ENCODE measurements at regions not wholly inside any gene's neighbourhood (a gene's known extent, or its start where the extent isn't known, plus 50 kb on each side); places are given as distances from the start of the nearest gene placed in this dataset.

DNA sequence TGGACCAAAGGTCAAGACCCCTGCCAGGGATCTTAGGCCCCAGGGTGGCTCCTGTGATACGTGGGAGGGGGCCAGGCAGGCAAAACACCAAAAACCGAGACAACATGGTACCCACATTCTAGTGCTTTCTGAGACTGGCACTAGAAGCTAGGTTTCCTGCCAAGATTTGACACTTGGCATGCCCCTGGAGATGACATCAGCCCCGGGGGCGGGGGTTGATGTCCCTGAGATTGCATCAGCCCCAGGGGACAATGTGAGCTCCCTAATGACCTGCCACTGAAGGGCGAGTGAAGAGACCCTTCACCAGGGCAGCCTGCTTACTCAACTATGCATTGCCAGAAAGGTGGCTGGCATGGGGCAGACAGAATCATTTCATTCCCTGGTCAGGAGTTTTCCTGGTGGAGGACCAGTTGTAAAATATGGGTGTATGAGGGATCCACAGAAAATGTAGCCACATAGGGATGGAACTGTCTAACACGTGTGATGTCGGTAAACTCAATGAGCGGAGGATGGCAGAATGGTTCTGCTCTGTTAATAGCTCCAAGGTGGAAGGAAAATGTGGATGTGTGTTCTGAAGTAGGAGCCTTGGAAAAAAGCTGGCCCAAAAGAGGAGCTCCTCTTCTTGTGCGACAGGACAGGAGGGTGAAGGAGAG, 219.7 kb downstream of the UNC5CL start:
- H3K9me3 ChIP-seq (ENCODE audit: low read depth, low read length): no peaks in the 10 kb centered on the region
- no peak overlapping the region for H3K4me3 ChIP-seq
- no peak overlapping the region for H3K9ac ChIP-seq (ENCODE audit: insufficient read length)
- no peak for DNase-seq (ENCODE audit: low read depth, low spot score)
- no peak overlapping the region for H3K27ac ChIP-seq
- TF ChIP-seq POLR2AphosphoS5 (IDR thresholded peaks at IDR 0.05; ENCODE audit: borderline replicate concordance, low read depth, low read length): no peak
- TF ChIP-seq EZH2 (IDR thresholded peaks at IDR 0.05): no peak
- no peak for TF ChIP-seq FOXP2 (optimal IDR thresholded peaks at IDR 0.05; ENCODE audit: control extremely low read depth, extremely low read length, insufficient read depth)
- H3K36me3 ChIP-seq (ENCODE audit: insufficient read depth, low read length): no peaks in the 10 kb centered on the region

DNA sequence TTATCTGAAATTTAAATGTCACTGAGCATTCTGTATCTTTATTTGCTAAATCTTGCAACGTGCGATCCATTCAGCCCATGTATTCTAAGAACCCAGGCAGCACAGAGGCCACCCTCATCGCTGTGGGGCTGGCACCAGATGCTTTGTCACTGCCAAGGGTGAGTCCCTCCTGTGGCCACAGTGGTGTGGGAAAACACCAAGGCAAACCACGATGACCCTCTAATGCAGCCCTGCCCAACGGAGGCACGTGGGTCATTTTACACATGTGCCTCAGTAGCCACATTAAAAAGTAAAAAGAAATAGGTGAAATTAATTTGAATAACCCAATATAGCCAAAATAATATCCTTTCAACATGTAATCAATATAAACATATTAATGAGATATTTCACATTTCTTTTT, 221.7 kb downstream of the UNC5CL start:
- H3K9ac ChIP-seq (ENCODE audit: insufficient read length): no peak overlapping the region
- TF ChIP-seq FOXP2 (optimal IDR thresholded peaks at IDR 0.05; ENCODE audit: control extremely low read depth, extremely low read length, insufficient read depth) (no peak), EZH2 (IDR thresholded peaks at IDR 0.05) (no peak), POLR2AphosphoS5 (IDR thresholded peaks at IDR 0.05; ENCODE audit: borderline replicate concordance, low read depth, low read length) (no peak)
- no peak for DNase-seq (ENCODE audit: low read depth, low spot score)
- H3K4me3 ChIP-seq: no peak overlapping the region
- no peaks in the 10 kb centered on the region for H3K9me3 ChIP-seq (ENCODE audit: low read depth, low read length)
- no peaks in the 10 kb centered on the region for H3K36me3 ChIP-seq (ENCODE audit: insufficient read depth, low read length)
- H3K27ac ChIP-seq: no peak overlapping the region

DNA sequence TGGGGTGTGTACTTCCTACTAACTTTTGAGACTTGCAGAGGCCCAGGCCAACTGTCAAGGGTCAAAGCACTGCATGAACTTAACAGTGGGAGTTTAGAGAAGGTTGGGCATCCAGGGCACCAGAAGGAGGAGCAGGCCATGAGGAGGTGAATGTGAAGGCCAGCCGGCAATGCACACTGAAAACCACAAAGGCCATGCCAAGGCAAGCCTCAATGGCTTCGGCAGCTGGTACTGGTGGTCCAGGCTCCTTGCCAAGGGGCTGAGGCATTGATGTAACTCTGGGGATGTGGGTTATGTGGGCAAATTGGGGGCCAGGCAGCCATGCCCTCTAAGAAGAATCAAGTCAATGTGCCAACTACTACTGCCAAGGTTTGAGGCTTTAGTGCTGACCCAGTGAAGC, 222.4 kb downstream of the UNC5CL start:
- no peak overlapping the region for H3K9ac ChIP-seq (ENCODE audit: insufficient read length)
- TF ChIP-seq FOXP2 (optimal IDR thresholded peaks at IDR 0.05; ENCODE audit: control extremely low read depth, extremely low read length, insufficient read depth) (no peak), POLR2AphosphoS5 (IDR thresholded peaks at IDR 0.05; ENCODE audit: borderline replicate concordance, low read depth, low read length) (no peak), EZH2 (IDR thresholded peaks at IDR 0.05) (no peak)
- no peak for DNase-seq (ENCODE audit: low read depth, low spot score)
- H3K36me3 ChIP-seq (ENCODE audit: insufficient read depth, low read length): no peaks in the 10 kb centered on the region
- H3K4me3 ChIP-seq: no peak overlapping the region
- H3K9me3 ChIP-seq (ENCODE audit: low read depth, low read length): no peaks in the 10 kb centered on the region
- no peak overlapping the region for H3K27ac ChIP-seq

DNA sequence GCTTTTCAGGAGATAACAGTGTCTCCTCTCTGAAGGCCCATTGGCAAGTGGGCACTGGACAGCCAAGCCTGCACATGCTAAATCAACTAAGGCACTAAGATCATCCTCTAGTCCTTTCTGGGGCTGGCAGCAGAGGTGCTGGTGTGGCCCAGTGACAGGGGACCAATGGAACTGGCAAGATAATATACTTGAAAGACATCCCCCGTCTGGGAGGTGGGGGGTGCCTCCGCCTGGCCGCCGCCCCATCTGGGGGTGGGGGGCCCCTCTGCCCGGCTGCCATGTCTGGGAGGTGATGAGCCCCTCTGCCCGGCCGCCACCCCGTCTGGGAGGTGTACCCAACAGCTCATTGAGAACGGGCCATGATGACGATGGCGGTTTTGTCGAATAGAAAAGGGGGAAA, 223.3 kb downstream of the UNC5CL start:
- Histone ChIP-seq H3K9ac (ENCODE audit: insufficient read length) (no peak overlapping the region), H3K36me3 (ENCODE audit: insufficient read depth, low read length) (no peaks in the 10 kb centered on the region), H3K4me3 (no peak overlapping the region), H3K9me3 (ENCODE audit: low read depth, low read length) (no peaks in the 10 kb centered on the region), H3K27ac (no peak overlapping the region)
- DNase-seq (ENCODE audit: low read depth, low spot score): no peak
- TF ChIP-seq EZH2 (IDR thresholded peaks at IDR 0.05) (no peak), POLR2AphosphoS5 (IDR thresholded peaks at IDR 0.05; ENCODE audit: borderline replicate concordance, low read depth, low read length) (no peak), FOXP2 (optimal IDR thresholded peaks at IDR 0.05; ENCODE audit: control extremely low read depth, extremely low read length, insufficient read depth) (no peak)

DNA sequence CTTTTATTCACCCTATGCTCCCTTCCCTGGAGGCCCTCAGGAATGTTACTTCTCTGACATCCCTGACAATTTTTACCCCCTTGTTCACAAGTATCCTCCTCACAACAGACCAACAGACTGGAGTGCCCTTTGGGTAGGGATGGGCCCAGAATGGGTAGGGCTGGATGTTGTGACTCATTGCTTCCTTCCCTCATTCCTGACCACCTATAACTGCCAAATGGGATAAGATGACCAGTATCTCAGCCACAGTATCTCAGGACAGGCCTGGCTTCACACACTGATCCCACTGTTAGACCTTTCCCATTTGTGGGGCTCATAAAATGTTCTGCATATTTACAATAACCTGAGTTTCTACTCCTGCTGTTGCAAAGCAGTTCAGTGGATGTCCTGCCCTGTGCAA, 223.0 kb upstream of the LRFN2 start:
- DNase-seq (ENCODE audit: low read depth, low spot score): no peak
- no peak overlapping the region for H3K4me3 ChIP-seq
- no peak overlapping the region for H3K27ac ChIP-seq
- H3K9me3 ChIP-seq (ENCODE audit: low read depth, low read length): no peaks in the 10 kb centered on the region
- TF ChIP-seq FOXP2 (optimal IDR thresholded peaks at IDR 0.05; ENCODE audit: control extremely low read depth, extremely low read length, insufficient read depth) (no peak), EZH2 (IDR thresholded peaks at IDR 0.05) (no peak)
- H3K36me3 ChIP-seq (ENCODE audit: insufficient read depth, low read length): no peaks in the 10 kb centered on the region
- H3K9ac ChIP-seq (ENCODE audit: insufficient read length): no peak overlapping the region

DNA sequence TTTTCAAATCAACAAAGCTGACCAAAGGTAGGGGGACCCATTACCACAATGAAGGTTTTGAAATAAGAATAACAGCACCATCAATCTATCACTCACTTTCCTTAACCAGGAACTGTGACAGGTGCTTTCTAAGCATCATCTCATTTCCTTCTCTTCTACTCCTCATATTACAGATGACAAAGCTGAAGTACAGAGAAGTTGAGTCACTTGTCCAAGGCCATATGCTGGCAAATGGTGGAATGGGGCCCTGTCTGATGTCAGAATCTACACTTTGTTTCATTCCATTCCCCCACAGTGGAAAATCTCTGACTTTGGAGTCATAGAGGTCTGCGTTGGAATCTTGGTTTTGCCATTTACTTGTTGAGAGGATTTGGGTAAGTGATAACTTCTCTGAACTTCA, 222.5 kb upstream of the LRFN2 start:
- no peak for TF ChIP-seq POLR2AphosphoS5 (IDR thresholded peaks at IDR 0.05; ENCODE audit: borderline replicate concordance, low read depth, low read length)
- TF ChIP-seq FOXP2 (optimal IDR thresholded peaks at IDR 0.05; ENCODE audit: control extremely low read depth, extremely low read length, insufficient read depth): no peak
- no peak for TF ChIP-seq EZH2 (IDR thresholded peaks at IDR 0.05)
- no peaks in the 10 kb centered on the region for H3K36me3 ChIP-seq (ENCODE audit: insufficient read depth, low read length)
- no peak for DNase-seq (ENCODE audit: low read depth, low spot score)
- no peak overlapping the region for H3K4me3 ChIP-seq
- no peak overlapping the region for H3K9ac ChIP-seq (ENCODE audit: insufficient read length)
- no peaks in the 10 kb centered on the region for H3K9me3 ChIP-seq (ENCODE audit: low read depth, low read length)
- H3K27ac ChIP-seq: no peak overlapping the region

DNA sequence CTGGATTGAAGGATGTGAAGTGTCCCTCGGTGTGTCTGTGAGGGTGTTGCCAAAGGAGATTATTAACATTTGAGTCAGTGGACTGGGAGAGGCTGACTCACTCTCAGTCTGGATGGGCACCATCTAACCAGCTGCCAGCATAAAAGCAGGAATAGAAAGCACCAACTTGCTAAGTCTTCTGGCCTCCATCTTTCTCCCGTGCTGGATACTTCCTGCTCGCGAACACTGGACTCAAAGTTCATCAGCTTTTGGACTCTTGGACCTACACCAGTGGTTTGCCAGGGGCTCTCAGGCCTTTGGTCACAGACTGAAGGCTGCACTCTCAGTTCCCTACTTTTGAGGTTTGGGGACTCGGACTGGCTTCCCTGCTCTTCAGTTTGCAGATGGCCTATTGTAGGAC, 220.3 kb upstream of the LRFN2 start:
- TF ChIP-seq EZH2 (IDR thresholded peaks at IDR 0.05) (no peak), POLR2AphosphoS5 (IDR thresholded peaks at IDR 0.05; ENCODE audit: borderline replicate concordance, low read depth, low read length) (no peak), FOXP2 (optimal IDR thresholded peaks at IDR 0.05; ENCODE audit: control extremely low read depth, extremely low read length, insufficient read depth) (no peak)
- Histone ChIP-seq H3K36me3 (ENCODE audit: insufficient read depth, low read length) (no peaks in the 10 kb centered on the region), H3K9ac (ENCODE audit: insufficient read length) (no peak overlapping the region), H3K27ac (no peak overlapping the region), H3K4me3 (no peak overlapping the region), H3K9me3 (ENCODE audit: low read depth, low read length) (no peaks in the 10 kb centered on the region)
- DNase-seq (ENCODE audit: low read depth, low spot score): no peak

DNA sequence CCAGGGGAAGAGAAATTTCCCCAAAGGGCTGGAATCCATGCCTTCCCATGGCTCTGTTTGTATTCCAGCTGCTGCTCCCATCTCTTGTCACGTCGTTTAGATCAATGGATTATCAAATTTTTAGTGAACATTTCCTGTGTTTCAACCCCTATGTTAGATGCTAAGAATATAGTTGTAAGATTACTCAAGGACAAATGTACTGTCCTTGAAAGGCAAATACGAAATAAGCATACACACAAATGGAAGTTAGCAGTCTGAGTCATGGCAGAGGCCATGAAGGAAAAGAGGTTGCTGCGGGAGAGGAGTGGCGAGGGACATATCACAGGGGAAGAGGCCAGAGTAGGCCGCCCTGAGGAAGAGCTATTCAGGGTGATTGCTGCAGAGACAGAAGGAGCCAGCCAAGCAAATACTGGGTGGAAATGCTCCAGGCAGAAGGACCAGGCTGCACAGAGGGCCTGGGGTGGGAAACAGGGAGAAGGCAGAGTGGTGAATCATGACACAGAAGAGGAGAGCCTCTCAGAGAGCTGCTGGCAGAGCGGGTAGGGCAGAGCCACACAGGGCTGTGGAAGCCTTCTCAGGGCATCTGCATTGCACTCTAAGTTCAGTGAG, 219.2 kb upstream of the LRFN2 start:
- DNase-seq (ENCODE audit: low read depth, low spot score): no peak
- H3K9ac ChIP-seq (ENCODE audit: insufficient read length): no peak overlapping the region
- no peak overlapping the region for H3K4me3 ChIP-seq
- no peaks in the 10 kb centered on the region for H3K9me3 ChIP-seq (ENCODE audit: low read depth, low read length)
- no peak overlapping the region for H3K27ac ChIP-seq
- no peaks in the 10 kb centered on the region for H3K36me3 ChIP-seq (ENCODE audit: insufficient read depth, low read length)
- TF ChIP-seq FOXP2 (optimal IDR thresholded peaks at IDR 0.05; ENCODE audit: control extremely low read depth, extremely low read length, insufficient read depth): no peak

DNA sequence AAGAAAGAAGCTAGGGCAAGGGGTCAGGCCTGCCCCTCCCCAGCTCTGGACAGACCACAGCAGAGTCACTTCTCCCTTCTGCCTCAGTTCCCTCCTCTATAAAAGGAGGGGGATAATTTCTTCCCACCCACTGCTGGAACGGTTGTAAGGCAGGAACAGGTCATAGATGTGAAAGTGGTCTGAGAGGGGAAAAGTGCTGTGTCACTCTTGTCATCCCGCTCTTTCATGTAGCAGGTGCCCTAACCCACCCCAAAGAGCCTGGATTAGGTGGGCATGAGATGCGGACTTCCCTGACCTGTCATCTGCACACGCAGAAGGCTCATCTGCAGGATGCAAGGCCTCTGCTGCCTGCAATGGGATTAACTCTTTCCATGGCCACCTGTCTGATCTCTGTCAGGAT, 218.2 kb upstream of the LRFN2 start:
- no peak for DNase-seq (ENCODE audit: low read depth, low spot score)
- H3K9ac ChIP-seq (ENCODE audit: insufficient read length): no peak overlapping the region
- TF ChIP-seq POLR2AphosphoS5 (IDR thresholded peaks at IDR 0.05; ENCODE audit: borderline replicate concordance, low read depth, low read length) (no peak), EZH2 (IDR thresholded peaks at IDR 0.05) (no peak), FOXP2 (optimal IDR thresholded peaks at IDR 0.05; ENCODE audit: control extremely low read depth, extremely low read length, insufficient read depth) (no peak)
- H3K27ac ChIP-seq: no peak overlapping the region
- no peaks in the 10 kb centered on the region for H3K36me3 ChIP-seq (ENCODE audit: insufficient read depth, low read length)
- H3K4me3 ChIP-seq: no peak overlapping the region
- no peaks in the 10 kb centered on the region for H3K9me3 ChIP-seq (ENCODE audit: low read depth, low read length)

Data from SK-N-MC (cell line).